ENCODE measurements at regions not wholly inside any gene's neighbourhood (a gene's known extent, or its start where the extent isn't known, plus 50 kb on each side); places are given as distances from the start of the nearest gene placed in this dataset.

DNA sequence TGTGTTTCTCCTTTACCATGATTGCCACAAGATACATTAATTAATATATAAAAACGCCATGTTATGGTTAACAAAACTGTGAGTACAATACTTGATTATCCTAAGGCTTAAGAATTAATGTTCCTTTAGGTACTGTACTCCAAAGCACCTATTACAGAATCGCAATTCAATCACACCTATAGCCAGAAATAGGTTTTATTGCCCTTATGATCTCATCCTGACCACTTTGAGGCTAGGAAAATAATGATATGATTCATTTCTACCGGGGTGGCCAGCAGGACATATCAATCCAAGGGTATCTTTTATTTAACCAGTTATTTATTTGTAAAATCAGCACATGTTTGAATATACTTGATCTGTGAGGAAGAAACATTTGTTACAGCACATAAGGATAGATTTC, 396.6 kb upstream of the GJE1 start:
- no peaks in the 10 kb centered on the region for H3K36me3 ChIP-seq
- H3K4me3 ChIP-seq: no peak overlapping the region
- DNase-seq (ENCODE audit: low spot score): no peak
- intact Hi-C loops (cut with DNase I): no loop called here
- 69% methylated on average over 3 of the region's 3 CpGs for WGBS
- no peak overlapping the region for H3K27ac ChIP-seq
- H3K9me3 ChIP-seq: no peaks in the 10 kb centered on the region
- no peak for TF ChIP-seq POLR2AphosphoS5 (IDR thresholded peaks at IDR 0.05)
- TF ChIP-seq POLR2A (IDR thresholded peaks at IDR 0.05): no peak
- TF ChIP-seq, protein P1, sequence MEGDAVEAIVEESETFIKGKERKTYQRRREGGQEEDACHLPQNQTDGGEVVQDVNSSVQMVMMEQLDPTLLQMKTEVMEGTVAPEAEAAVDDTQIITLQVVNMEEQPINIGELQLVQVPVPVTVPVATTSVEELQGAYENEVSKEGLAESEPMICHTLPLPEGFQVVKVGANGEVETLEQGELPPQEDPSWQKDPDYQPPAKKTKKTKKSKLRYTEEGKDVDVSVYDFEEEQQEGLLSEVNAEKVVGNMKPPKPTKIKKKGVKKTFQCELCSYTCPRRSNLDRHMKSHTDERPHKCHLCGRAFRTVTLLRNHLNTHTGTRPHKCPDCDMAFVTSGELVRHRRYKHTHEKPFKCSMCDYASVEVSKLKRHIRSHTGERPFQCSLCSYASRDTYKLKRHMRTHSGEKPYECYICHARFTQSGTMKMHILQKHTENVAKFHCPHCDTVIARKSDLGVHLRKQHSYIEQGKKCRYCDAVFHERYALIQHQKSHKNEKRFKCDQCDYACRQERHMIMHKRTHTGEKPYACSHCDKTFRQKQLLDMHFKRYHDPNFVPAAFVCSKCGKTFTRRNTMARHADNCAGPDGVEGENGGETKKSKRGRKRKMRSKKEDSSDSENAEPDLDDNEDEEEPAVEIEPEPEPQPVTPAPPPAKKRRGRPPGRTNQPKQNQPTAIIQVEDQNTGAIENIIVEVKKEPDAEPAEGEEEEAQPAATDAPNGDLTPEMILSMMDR (IDR thresholded peaks at IDR 0.05): no peak
- no peaks in the 10 kb centered on the region for H3K4me1 ChIP-seq (replicated peaks)
- H3K27me3 ChIP-seq (replicated peaks; ENCODE audit: insufficient read depth): no peaks in the 10 kb centered on the region

DNA sequence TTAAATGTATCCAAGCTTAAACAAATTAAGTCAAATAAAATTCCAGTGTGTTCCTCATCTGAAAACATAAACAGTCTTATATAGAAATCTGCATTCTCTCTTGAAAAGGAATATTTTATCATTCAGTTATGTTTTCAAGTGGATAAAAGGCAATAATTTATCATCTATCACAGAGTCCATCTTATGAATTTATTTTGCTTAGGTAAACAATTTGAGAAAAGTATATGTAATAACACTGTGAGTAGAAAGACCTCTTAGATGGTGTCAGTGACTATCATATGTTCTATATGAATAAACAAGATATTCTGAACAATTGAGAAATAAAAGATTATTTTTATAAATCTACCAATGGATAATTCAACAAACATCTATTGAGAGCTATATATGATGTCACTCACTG, 397.6 kb upstream of the GJE1 start:
- Histone ChIP-seq H3K9me3 (no peaks in the 10 kb centered on the region), H3K36me3 (no peaks in the 10 kb centered on the region), H3K27me3 (replicated peaks; ENCODE audit: insufficient read depth) (no peaks in the 10 kb centered on the region), H3K27ac (no peak overlapping the region), H3K4me3 (no peak overlapping the region), H3K4me1 (replicated peaks) (no peaks in the 10 kb centered on the region)
- intact Hi-C loops (cut with DNase I): no loop called here
- no peak for DNase-seq (ENCODE audit: low spot score)
- TF ChIP-seq POLR2A (IDR thresholded peaks at IDR 0.05) (no peak), POLR2AphosphoS5 (IDR thresholded peaks at IDR 0.05) (no peak)
- TF ChIP-seq, protein P1 (IDR thresholded peaks at IDR 0.05): no peak

DNA sequence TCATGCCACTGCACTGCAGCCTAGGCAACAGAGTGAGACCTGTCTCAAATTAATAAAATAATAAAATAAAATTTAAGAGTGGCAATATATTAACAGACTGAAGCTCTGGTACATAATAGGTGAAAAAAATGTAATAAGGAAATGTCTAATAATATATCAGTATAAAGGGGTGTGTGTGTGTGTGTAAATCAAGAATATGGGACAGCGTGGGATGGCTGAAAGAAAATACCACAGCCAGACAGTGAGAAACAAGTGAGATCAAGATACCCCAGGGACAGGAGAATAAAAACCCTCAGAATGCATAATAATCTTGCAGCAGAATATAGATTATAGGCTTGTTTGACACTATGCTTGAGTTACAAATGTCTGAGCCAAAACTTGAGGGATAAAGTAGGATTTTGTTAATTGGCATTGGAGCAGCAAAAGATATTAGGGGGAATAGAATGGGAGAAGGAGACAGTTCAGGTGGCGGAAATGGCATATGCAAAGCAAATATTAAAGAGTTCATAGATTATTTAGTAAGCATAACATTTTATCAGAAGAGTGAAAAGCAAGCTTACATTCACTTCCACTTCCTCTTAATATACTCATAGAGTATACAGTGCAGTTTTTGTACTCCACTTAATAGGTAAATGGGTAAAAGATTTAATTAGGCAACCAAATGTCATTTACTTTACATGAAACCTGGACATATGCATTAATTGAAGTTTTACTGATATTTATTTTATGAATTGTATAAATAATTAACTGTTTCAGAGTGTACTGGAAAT, 398.5 kb upstream of the GJE1 start:
- no peak for TF ChIP-seq POLR2AphosphoS5 (IDR thresholded peaks at IDR 0.05)
- TF ChIP-seq POLR2A (IDR thresholded peaks at IDR 0.05): no peak
- TF ChIP-seq, protein P1 (IDR thresholded peaks at IDR 0.05): no peak
- intact Hi-C loops (cut with DNase I): no loop called here
- DNase-seq (ENCODE audit: low spot score): no peak
- H3K27me3 ChIP-seq (replicated peaks; ENCODE audit: insufficient read depth): no peaks in the 10 kb centered on the region
- WGBS: 70% methylated on average over 2 of the region's 2 CpGs
- H3K36me3 ChIP-seq: no peaks in the 10 kb centered on the region
- H3K4me1 ChIP-seq (replicated peaks): no peaks in the 10 kb centered on the region
- no peak overlapping the region for H3K27ac ChIP-seq
- no peaks in the 10 kb centered on the region for H3K9me3 ChIP-seq
- H3K4me3 ChIP-seq: no peak overlapping the region

DNA sequence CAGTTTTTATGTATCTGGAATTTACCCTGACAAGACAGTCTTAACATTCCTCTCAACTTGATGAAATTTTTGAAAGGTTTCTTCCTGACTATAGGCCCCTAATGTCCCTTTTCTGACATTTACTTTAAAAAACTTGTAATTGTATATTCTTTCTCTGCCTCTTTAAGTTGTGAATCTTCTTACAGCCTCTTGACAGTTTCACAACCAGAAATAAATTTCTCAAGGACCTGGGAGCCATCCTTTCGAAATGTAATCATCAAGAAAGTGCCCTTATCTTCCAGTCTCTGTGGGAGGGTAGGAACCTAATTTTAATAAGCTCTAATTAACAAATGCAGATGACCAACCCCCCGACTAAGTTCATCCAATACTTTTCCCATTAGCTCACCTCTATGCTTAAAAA, 403.6 kb upstream of the GJE1 start:
- WGBS: 55% methylated on average over 2 of the region's 2 CpGs
- intact Hi-C loops (cut with DNase I): no loop called here
- TF ChIP-seq POLR2A (IDR thresholded peaks at IDR 0.05): no peak
- no peak for TF ChIP-seq POLR2AphosphoS5 (IDR thresholded peaks at IDR 0.05)
- TF ChIP-seq, protein P1 (IDR thresholded peaks at IDR 0.05): no peak
- Histone ChIP-seq H3K4me1 (replicated peaks) (no peaks in the 10 kb centered on the region), H3K36me3 (no peaks in the 10 kb centered on the region), H3K27me3 (replicated peaks; ENCODE audit: insufficient read depth) (no peaks in the 10 kb centered on the region), H3K4me3 (no peak overlapping the region), H3K9me3 (no peaks in the 10 kb centered on the region), H3K27ac (no peak overlapping the region)
- DNase-seq (ENCODE audit: low spot score): no peak

DNA sequence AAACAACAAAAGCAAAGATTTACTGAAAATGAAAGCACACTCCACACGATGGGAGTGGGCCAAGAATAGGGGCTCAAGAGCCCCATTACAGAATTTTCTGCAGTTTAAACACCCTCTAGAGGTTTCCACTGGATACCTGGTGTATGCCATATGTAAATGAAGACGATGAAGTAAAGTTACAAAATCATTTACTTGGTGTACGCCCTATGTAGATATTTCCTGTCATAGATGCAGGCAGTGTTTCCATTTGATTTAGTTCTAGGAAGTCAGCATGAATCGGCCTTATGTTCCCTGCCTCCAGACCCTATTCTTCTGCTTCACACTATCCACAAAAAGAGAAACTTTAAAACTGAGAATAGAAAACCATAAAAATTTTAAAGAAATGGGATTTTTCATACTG, 404.4 kb upstream of the GJE1 start:
- no peaks in the 10 kb centered on the region for H3K9me3 ChIP-seq
- no peak overlapping the region for H3K4me3 ChIP-seq
- TF ChIP-seq POLR2A (IDR thresholded peaks at IDR 0.05): no peak
- TF ChIP-seq POLR2AphosphoS5 (IDR thresholded peaks at IDR 0.05): no peak
- TF ChIP-seq, protein P1 (IDR thresholded peaks at IDR 0.05): no peak
- no peak overlapping the region for H3K27ac ChIP-seq
- H3K4me1 ChIP-seq (replicated peaks): no peaks in the 10 kb centered on the region
- H3K36me3 ChIP-seq: no peaks in the 10 kb centered on the region
- no peaks in the 10 kb centered on the region for H3K27me3 ChIP-seq (replicated peaks; ENCODE audit: insufficient read depth)
- 75% methylated on average over 4 of the region's 4 CpGs for WGBS
- no peak for DNase-seq (ENCODE audit: low spot score)
- intact Hi-C loops (cut with DNase I): no loop called here
